T-helper 17 cell (primary cell): ENCODE measurements at regions not wholly inside any gene's neighbourhood (a gene's known extent, or its start where the extent isn't known, plus 50 kb on each side); places are given as distances from the start of the nearest gene placed in this dataset.

Experiments
- ATAC-seq: fragments of 150-1000 bp; cut with Tn5 transposase; 2 replicates; pipeline ENCODE4 v1.10.0; 2021; ENCODE audit warnings: mild to moderate bottlenecking, moderate library complexity
- DNase-seq, 3 donors: peaks; one replicate each; pipeline versions ENCODE4 v3.0.0 to v3.0.0-alpha.2; 2020 to 2021
- H3K9me3 ChIP-seq: one replicate; pipeline ENCODE4 v1.7.0; 2013; ENCODE audit warnings: low read length, mild to moderate bottlenecking; ENCODE audit not compliant: control insufficient read depth, poor library complexity, severe bottlenecking
- H3K27ac Mint-ChIP-seq: one replicate; pipeline ENCODE4 v1.8.0; 2022; ENCODE audit warnings: mild to moderate bottlenecking, moderate library complexity, mixed read lengths
- H3K27me3 Mint-ChIP-seq: one replicate; pipeline ENCODE4 v1.8.0; 2022; ENCODE audit warnings: mixed read lengths
- H3K36me3 Mint-ChIP-seq: one replicate; pipeline ENCODE4 v1.8.0; 2022; ENCODE audit warnings: low read depth, mixed read lengths
- H3K4me1 Mint-ChIP-seq: one replicate; pipeline ENCODE4 v1.8.0; 2022; ENCODE audit warnings: mild to moderate bottlenecking, mixed read lengths
- H3K4me3 Mint-ChIP-seq: one replicate; pipeline ENCODE4 v1.8.0; 2022; ENCODE audit warnings: mild to moderate bottlenecking, moderate library complexity, mixed read lengths

- DNase-seq (no peak), ATAC-seq (no peak)
- no peak overlapping the region for H3K4me3 Mint-ChIP-seq
- no peaks in the 10 kb centered on the region for H3K9me3 ChIP-seq
- H3K27me3 Mint-ChIP-seq = no peaks in the 10 kb centered on the region
- no peak overlapping the region for H3K27ac Mint-ChIP-seq
- H3K4me1 Mint-ChIP-seq = peaks cover 4% of the 10 kb centered on the region
- H3K36me3 Mint-ChIP-seq = peaks cover 5% of the 10 kb centered on the region
These were observed 63.1 kb downstream of the LRRC32 start for GRCh38 chr11:76607431-76607830.

GRCh38 chr11:76605338-76606074, 65.0 kb downstream of the LRRC32 start:
- Mint-ChIP-seq H3K4me3 (no peak overlapping the region), H3K27me3 (no peaks in the 10 kb centered on the region), H3K36me3 (peaks cover 5% of the 10 kb centered on the region), H3K4me1 (peaks cover 3% of the 10 kb centered on the region), H3K27ac (peak overlapping the region; percentile 5)
- DNase-seq (no peak), ATAC-seq (no peak)
- H3K9me3 ChIP-seq = no peaks in the 10 kb centered on the region

GRCh38 chr11:76604626-76605241, 65.8 kb downstream of the LRRC32 start:
- H3K4me3 Mint-ChIP-seq = no peak overlapping the region
- no peaks in the 10 kb centered on the region for H3K9me3 ChIP-seq
- H3K36me3 Mint-ChIP-seq = peaks cover 5% of the 10 kb centered on the region
- no peak for ATAC-seq
- H3K27me3 Mint-ChIP-seq = no peaks in the 10 kb centered on the region
- no peak overlapping the region for H3K27ac Mint-ChIP-seq
- peaks cover 3% of the 10 kb centered on the region for H3K4me1 Mint-ChIP-seq
- DNase-seq = no peak

GRCh38 chr11:76604081-76604625, 66.4 kb downstream of the LRRC32 start:
- no peaks in the 10 kb centered on the region for H3K9me3 ChIP-seq
- Mint-ChIP-seq H3K27me3 (no peaks in the 10 kb centered on the region), H3K27ac (no peak overlapping the region), H3K36me3 (peaks cover 5% of the 10 kb centered on the region), H3K4me3 (no peak overlapping the region), H3K4me1 (peaks cover 3% of the 10 kb centered on the region)
- DNase-seq (no peak), ATAC-seq (no peak)

GRCh38 chr11:76603202-76603601, 67.3 kb downstream of the LRRC32 start:
- DNase-seq = no peak
- H3K9me3 ChIP-seq = no peaks in the 10 kb centered on the region
- ATAC-seq = no peak
- Mint-ChIP-seq H3K4me3 (no peak overlapping the region), H3K36me3 (peaks cover 5% of the 10 kb centered on the region), H3K27me3 (no peaks in the 10 kb centered on the region), H3K4me1 (peaks cover 3% of the 10 kb centered on the region), H3K27ac (no peak overlapping the region)
